Fibroblast of lung (primary cell): ENCODE measurements at regions not wholly inside any gene's neighbourhood (a gene's known extent, or its start where the extent isn't known, plus 50 kb on each side); places are given as distances from the start of the nearest gene placed in this dataset.

Experiments
- DNase-seq, 2 donors: peaks; one replicate each; pipeline versions ENCODE4 v3.0.0 to v3.0.0-alpha.2; 2010; ENCODE audit warnings: low read depth in 2 of 2
- H2AFZ ChIP-seq: 2 replicates; pipeline ENCODE4 v1.5.1; 2012; ENCODE audit warnings: low read length, control low read depth, inconsistent platforms
- H3K27ac ChIP-seq: 2 replicates; pipeline ENCODE4 v1.5.1; 2011; ENCODE audit warnings: low read length, control low read depth; ENCODE audit not compliant: insufficient read depth
- H3K27me3 ChIP-seq: 2 replicates; pipeline ENCODE4 v1.5.1; 2011; ENCODE audit warnings: mild to moderate bottlenecking, low read length; ENCODE audit not compliant: control insufficient read depth, insufficient read depth
- H3K36me3 ChIP-seq: 2 replicates; pipeline ENCODE4 v1.5.1; 2011; ENCODE audit warnings: low read length; ENCODE audit not compliant: control insufficient read depth, insufficient read depth
- H3K4me1 ChIP-seq: 2 replicates; pipeline ENCODE4 v1.5.1; 2011; ENCODE audit warnings: low read length; ENCODE audit not compliant: control insufficient read depth, insufficient read depth; ENCODE audit errors: extremely low read depth
- H3K4me2 ChIP-seq: 2 replicates; pipeline ENCODE4 v1.5.1; 2011; ENCODE audit warnings: low read length, control low read depth; ENCODE audit not compliant: insufficient read depth; ENCODE audit errors: extremely low read depth
- H3K4me3 ChIP-seq, 4 experiments: fragments of 200-600 bp in 1 of 4; sonication (generic) in 1 of 4; replicated peaks in 1 of 4; 2 replicates each; pipeline ENCODE4 v1.5.1; 2011 to 2016; ENCODE audit warnings: low read length in 4 of 4, low read depth in 3 of 4, mild to moderate bottlenecking in 3 of 4, control low read depth in 2 of 4, inconsistent platforms in 1 of 4, mixed read lengths in 1 of 4; ENCODE audit not compliant: insufficient read depth in 1 of 4; ENCODE audit errors: control extremely low read depth in 1 of 4
- H3K79me2 ChIP-seq: 2 replicates; pipeline ENCODE4 v1.5.1; 2012; ENCODE audit warnings: mild to moderate bottlenecking, low read length, inconsistent platforms; ENCODE audit not compliant: control insufficient read depth, insufficient read depth
- H3K9ac ChIP-seq: 2 replicates; pipeline ENCODE4 v1.5.1; 2011; ENCODE audit warnings: mild to moderate bottlenecking, low read length, control low read depth; ENCODE audit not compliant: insufficient read depth
- H3K9me3 ChIP-seq: 2 replicates; pipeline ENCODE4 v1.5.1; 2012; ENCODE audit warnings: low read depth, low read length; ENCODE audit not compliant: control insufficient read depth, insufficient read depth
- H4K20me1 ChIP-seq: 2 replicates; pipeline ENCODE4 v1.5.1; 2011; ENCODE audit warnings: low read length; ENCODE audit not compliant: control insufficient read depth, insufficient read depth; ENCODE audit errors: extremely low read depth
- EZH2 ChIP-seq: IDR thresholded peaks from 2 replicates; pipeline ENCODE4 v1.5.1; 2012; ENCODE audit warnings: low read length, control low read depth, mild to moderate bottlenecking; ENCODE audit errors: missing control alignments
- TF ChIP-seq, protein P1 (sequence below), 2 donors: IDR thresholded peaks in 1 of 2; conservative IDR thresholded peaks in 1 of 2; 1 replicate in 1 of 2; 2 replicates in 1 of 2; pipeline ENCODE4 v1.5.1; 2011 to 2012; ENCODE audit warnings: low read length in 2 of 2, control low read depth in 1 of 2, inconsistent platforms in 1 of 2, low read depth in 1 of 2, mild to moderate bottlenecking in 1 of 2

DNA sequence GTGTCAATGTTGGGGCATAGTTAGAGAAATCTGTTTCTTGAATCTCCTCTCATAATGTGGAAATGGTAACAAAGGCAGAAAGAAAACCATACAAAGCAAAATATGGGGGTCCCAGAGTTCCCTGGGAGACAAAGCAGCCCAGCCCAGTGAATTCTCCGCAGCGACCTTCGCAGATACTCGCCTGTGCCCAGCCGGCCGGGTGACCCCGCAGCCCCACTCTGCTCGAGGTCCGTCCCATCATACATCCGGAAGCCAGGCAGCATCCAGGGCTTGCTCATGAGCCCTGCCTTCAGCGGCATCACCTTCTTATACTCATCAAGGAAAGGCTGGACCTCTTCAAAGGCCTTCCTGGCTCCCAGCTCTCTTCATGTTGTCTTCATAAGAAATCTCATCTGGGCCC is 774.8 kb upstream of the ID2 start:
- Histone ChIP-seq H3K27ac (no peak overlapping the region), H3K4me1 (no peaks in the 10 kb centered on the region), H3K79me2 (no peaks in the 10 kb centered on the region), H4K20me1 (no peaks in the 10 kb centered on the region), H2AFZ (no peak overlapping the region), H3K9ac (no peak overlapping the region), H3K4me3 (no peak overlapping the region), H3K9me3 (no peaks in the 10 kb centered on the region), H3K36me3 (no peaks in the 10 kb centered on the region), H3K4me2 (no peak overlapping the region), H3K27me3 (no peaks in the 10 kb centered on the region)
- no peak for DNase-seq
- no peak for TF ChIP-seq EZH2
- TF ChIP-seq, protein P1, sequence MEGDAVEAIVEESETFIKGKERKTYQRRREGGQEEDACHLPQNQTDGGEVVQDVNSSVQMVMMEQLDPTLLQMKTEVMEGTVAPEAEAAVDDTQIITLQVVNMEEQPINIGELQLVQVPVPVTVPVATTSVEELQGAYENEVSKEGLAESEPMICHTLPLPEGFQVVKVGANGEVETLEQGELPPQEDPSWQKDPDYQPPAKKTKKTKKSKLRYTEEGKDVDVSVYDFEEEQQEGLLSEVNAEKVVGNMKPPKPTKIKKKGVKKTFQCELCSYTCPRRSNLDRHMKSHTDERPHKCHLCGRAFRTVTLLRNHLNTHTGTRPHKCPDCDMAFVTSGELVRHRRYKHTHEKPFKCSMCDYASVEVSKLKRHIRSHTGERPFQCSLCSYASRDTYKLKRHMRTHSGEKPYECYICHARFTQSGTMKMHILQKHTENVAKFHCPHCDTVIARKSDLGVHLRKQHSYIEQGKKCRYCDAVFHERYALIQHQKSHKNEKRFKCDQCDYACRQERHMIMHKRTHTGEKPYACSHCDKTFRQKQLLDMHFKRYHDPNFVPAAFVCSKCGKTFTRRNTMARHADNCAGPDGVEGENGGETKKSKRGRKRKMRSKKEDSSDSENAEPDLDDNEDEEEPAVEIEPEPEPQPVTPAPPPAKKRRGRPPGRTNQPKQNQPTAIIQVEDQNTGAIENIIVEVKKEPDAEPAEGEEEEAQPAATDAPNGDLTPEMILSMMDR (conservative IDR thresholded peaks at IDR 0.05 in 1 of 2, IDR thresholded peaks at IDR 0.05 in 1 of 2; ENCODE audit: low read depth in 1 of 2, low read length in 2 of 2) = no peak

DNA sequence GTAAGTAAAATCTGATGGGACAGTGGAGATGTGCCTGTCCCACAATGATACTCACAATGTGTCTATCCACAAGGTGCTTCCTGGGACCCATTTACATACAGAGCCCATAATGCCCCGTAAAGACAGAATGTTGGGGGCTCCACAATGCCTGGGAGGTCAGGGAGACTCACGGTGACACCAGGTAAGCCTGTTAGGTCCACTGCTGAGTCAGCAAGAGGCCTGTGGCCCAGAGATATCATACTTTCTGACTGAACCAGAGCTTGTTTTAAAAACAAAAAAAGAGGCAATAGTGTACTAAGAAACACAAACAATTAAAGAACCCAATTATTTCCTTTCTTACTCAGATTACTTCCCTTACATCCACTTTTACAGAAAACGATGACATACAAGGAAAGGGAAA is 771.1 kb upstream of the ID2 start:
- Histone ChIP-seq H3K4me1 (no peaks in the 10 kb centered on the region), H3K9ac (no peak overlapping the region), H3K9me3 (no peaks in the 10 kb centered on the region), H3K27ac (no peak overlapping the region), H3K27me3 (no peaks in the 10 kb centered on the region), H3K36me3 (no peaks in the 10 kb centered on the region), H2AFZ (no peak overlapping the region), H4K20me1 (no peaks in the 10 kb centered on the region), H3K4me2 (no peak overlapping the region), H3K79me2 (no peaks in the 10 kb centered on the region), H3K4me3 (no peak overlapping the region)
- DNase-seq = no peak
- TF ChIP-seq EZH2 = no peak
- TF ChIP-seq, protein P1 (conservative IDR thresholded peaks at IDR 0.05 in 1 of 2, IDR thresholded peaks at IDR 0.05 in 1 of 2; ENCODE audit: low read depth in 1 of 2, low read length in 2 of 2) = no peak

DNA sequence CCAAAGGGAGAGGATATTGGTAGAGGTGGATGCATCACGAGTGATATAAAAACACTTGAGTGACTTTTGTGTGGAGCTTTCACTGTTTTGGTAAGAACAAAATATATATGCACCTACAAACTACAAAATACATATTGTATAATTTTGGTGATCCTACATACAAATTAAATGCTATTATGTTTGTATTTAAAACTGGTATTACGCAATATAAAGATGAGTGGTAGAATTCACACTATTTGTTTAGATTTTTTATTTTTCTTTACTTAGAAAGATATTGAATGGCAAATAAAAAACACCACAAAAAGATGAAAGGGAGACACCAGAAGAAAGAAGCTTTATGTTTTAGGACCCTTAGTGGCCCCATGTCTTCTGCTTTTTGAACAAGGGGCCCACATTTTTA is 770.7 kb upstream of the ID2 start:
- Histone ChIP-seq H3K27ac (no peak overlapping the region), H3K4me3 (no peak overlapping the region), H4K20me1 (no peaks in the 10 kb centered on the region), H3K36me3 (no peaks in the 10 kb centered on the region), H3K4me1 (no peaks in the 10 kb centered on the region), H2AFZ (no peak overlapping the region), H3K9ac (no peak overlapping the region), H3K79me2 (no peaks in the 10 kb centered on the region), H3K4me2 (no peak overlapping the region), H3K27me3 (no peaks in the 10 kb centered on the region), H3K9me3 (no peaks in the 10 kb centered on the region)
- no peak for DNase-seq
- TF ChIP-seq, protein P1 (conservative IDR thresholded peaks at IDR 0.05 in 1 of 2, IDR thresholded peaks at IDR 0.05 in 1 of 2; ENCODE audit: low read depth in 1 of 2, low read length in 2 of 2) = no peak
- no peak for TF ChIP-seq EZH2
